RPMI8226 (cell line): ENCODE measurements at regions not wholly inside any gene's neighbourhood (a gene's known extent, or its start where the extent isn't known, plus 50 kb on each side); places are given as distances from the start of the nearest gene placed in this dataset.

ENCODE experiments used
- DNase-seq: peaks from one replicate; pipeline ENCODE4 v3.0.0-alpha.2; 2015

- no peak for DNase-seq
These were observed 652.6 kb upstream of the SETBP1 start for GRCh38 chr18:44028109-44028508.

GRCh38 chr18:44031063-44031462, 649.6 kb upstream of the SETBP1 start:
- DNase-seq = no peak

- DNase-seq = no peak
These were observed 647.5 kb upstream of the SETBP1 start for GRCh38 chr18:44033144-44033701.

- DNase-seq = no peak
These were observed 645.1 kb upstream of the SETBP1 start for GRCh38 chr18:44035554-44035953.

GRCh38 chr18:44036501-44036900, 644.2 kb upstream of the SETBP1 start:
- no peak for DNase-seq

GRCh38 chr18:44039216-44039615, 641.5 kb upstream of the SETBP1 start:
- no peak for DNase-seq

GRCh38 chr18:44039826-44040225, 640.9 kb upstream of the SETBP1 start:
- no peak for DNase-seq

- no peak for DNase-seq
These were observed 639.1 kb upstream of the SETBP1 start for GRCh38 chr18:44041553-44041952.

GRCh38 chr18:44041961-44042360, 638.7 kb upstream of the SETBP1 start:
- no peak for DNase-seq

- no peak for DNase-seq
These were observed 634.2 kb upstream of the SETBP1 start for GRCh38 chr18:44046376-44046975.

- no peak for DNase-seq
These were observed 633.1 kb upstream of the SETBP1 start for GRCh38 chr18:44047585-44047984.

- no peak for DNase-seq
These were observed 632.3 kb upstream of the SETBP1 start for GRCh38 chr18:44048435-44048834.

GRCh38 chr18:44048846-44049245, 631.8 kb upstream of the SETBP1 start:
- no peak for DNase-seq

GRCh38 chr18:44051026-44051425, 629.7 kb upstream of the SETBP1 start:
- DNase-seq = no peak

GRCh38 chr18:44054514-44054913, 626.2 kb upstream of the SETBP1 start:
- DNase-seq = no peak

GRCh38 chr18:44060197-44060596, 620.5 kb upstream of the SETBP1 start:
- no peak for DNase-seq

GRCh38 chr18:44061438-44061837, 619.2 kb upstream of the SETBP1 start:
- no peak for DNase-seq

- DNase-seq = no peak
These were observed 618.3 kb upstream of the SETBP1 start for GRCh38 chr18:44062345-44062744.

- no peak for DNase-seq
These were observed 615.5 kb upstream of the SETBP1 start for GRCh38 chr18:44065206-44065605.

GRCh38 chr18:44066541-44066940, 614.1 kb upstream of the SETBP1 start:
- DNase-seq = no peak

- no peak for DNase-seq
These were observed 613.5 kb upstream of the SETBP1 start for GRCh38 chr18:44067186-44067585.

- DNase-seq = no peak
These were observed 605.6 kb upstream of the SETBP1 start for GRCh38 chr18:44075038-44075437.

- no peak for DNase-seq
These were observed 601.1 kb upstream of the SETBP1 start for GRCh38 chr18:44079606-44080005.

- DNase-seq = no peak
These were observed 600.6 kb upstream of the SETBP1 start for GRCh38 chr18:44080054-44080453.

- no peak for DNase-seq
These were observed 591.0 kb upstream of the SETBP1 start for GRCh38 chr18:44089732-44090131.
